Uterus (tissue), 2 donors: ENCODE measurements at regions not wholly inside any gene's neighbourhood (a gene's known extent, or its start where the extent isn't known, plus 50 kb on each side); places are given as distances from the start of the nearest gene placed in this dataset.

Experiments
- POLR2A ChIP-seq, 2 donors: fragments of 450-650 bp; IDR thresholded peaks; one replicate each; pipeline ENCODE4 v1.6.1; 2016; ENCODE audit warnings: antibody characterized with exemption in 2 of 2, mild to moderate bottlenecking in 1 of 2, moderate library complexity in 1 of 2
- TF ChIP-seq, protein P1 (sequence below), 4 experiments: fragments of 200-600 bp in 2 of 4; fragments of 450-650 bp in 2 of 4; sonication (generic) in 2 of 4; IDR thresholded peaks; one replicate each; pipeline ENCODE4 v1.5.1; 2016 to 2019; ENCODE audit warnings: antibody characterized with exemption in 4 of 4, mild to moderate bottlenecking in 2 of 4, moderate library complexity in 1 of 4

GRCh38 chr10:9743639-9744038, 1274.0 kb upstream of the CELF2 start:
- TF ChIP-seq, protein P1, sequence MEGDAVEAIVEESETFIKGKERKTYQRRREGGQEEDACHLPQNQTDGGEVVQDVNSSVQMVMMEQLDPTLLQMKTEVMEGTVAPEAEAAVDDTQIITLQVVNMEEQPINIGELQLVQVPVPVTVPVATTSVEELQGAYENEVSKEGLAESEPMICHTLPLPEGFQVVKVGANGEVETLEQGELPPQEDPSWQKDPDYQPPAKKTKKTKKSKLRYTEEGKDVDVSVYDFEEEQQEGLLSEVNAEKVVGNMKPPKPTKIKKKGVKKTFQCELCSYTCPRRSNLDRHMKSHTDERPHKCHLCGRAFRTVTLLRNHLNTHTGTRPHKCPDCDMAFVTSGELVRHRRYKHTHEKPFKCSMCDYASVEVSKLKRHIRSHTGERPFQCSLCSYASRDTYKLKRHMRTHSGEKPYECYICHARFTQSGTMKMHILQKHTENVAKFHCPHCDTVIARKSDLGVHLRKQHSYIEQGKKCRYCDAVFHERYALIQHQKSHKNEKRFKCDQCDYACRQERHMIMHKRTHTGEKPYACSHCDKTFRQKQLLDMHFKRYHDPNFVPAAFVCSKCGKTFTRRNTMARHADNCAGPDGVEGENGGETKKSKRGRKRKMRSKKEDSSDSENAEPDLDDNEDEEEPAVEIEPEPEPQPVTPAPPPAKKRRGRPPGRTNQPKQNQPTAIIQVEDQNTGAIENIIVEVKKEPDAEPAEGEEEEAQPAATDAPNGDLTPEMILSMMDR (IDR thresholded peaks at IDR 0.05): no peak
- TF ChIP-seq POLR2A (IDR thresholded peaks at IDR 0.05): no peak
